NK-92 treated with Interleukin-12 subunit alpha and Interleukin-12 subunit beta, amount 100 ng/mL, for 24 hours (cell line): ENCODE measurements at regions not wholly inside any gene's neighbourhood (a gene's known extent, or its start where the extent isn't known, plus 50 kb on each side); places are given as distances from the start of the nearest gene placed in this dataset.
"Not testable (repeated sequence)": the region's sequence is repeated elsewhere in the genome, so short reads cannot be mapped to it uniquely, and the experiment has no call there.

Experiments used
- DNase-seq: peaks from one replicate; lab custom pipeline; 2025; lab: John Stamatoyannopoulos, UW

DNA sequence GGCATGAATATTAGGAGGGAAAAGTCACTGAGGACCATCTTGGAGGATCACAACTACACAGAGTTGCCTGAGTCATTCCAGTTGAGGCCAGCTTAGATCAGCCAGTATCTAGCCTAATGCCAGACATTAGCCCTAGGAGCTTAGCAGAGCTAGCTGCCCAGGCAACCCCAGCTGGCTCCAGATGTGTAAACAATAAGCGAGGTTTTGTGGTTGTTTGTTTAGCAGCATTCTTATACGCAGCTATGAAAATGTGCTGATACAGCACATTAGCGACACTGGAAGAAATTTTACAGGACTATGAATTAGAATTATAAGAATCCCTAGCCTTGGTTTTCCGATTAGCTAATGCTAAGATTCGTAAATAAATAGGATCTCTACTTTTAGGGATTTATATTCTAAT is 59.3 kb downstream of the BTBD3 start:
- no peak for DNase-seq

DNA sequence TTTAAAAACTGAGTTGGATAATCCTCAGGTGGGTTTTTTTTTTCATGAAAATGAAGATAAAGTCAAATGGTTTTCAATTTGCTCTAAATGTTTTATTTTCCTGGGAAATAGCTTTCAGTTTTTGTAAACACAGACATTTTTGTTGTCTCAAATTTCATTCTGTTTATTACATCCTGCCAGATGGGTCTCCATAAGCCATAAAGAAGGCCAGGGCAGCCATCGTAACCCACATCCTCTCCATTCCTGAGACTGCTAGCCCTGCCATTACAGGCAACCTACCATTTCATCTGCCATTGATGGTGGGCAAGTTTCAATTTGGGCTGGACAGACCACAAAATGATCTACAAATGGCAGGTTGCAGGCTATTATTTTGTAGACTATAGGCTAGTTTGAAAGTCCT is 60.8 kb downstream of the BTBD3 start:
- no peak for DNase-seq

DNA sequence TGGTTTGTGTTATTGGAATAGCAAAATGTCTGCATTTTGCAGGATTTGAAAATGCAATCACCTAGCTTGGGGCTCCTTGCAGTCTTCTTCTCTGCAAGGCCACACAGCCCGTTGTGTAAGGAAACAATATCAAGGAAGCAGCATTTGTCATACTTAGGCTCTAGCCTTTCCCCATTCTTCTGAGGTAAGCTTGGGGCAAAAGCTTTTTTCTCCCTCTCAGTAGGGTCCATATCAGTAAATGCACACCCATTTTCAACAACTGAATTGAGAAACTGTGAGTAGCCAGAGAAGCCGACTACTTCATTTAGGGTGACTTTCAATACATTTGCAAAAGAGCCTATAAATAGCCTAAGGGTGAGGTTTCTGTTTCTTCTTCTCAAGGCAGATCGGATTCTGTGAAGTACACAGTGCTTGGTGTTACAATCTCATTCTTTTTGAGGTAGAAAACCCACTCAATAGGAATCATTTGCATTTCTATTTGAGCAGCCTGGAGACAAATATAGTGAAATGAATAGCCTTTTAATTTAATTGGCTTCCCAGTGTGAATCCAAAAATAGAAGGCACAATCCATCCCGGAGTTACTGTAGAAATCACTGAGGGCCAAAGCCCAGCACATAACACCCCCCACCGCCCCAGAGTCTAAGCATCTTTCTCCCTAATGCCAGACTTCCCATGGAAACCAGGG is 61.8 kb downstream of the BTBD3 start:
- no peak for DNase-seq

DNA sequence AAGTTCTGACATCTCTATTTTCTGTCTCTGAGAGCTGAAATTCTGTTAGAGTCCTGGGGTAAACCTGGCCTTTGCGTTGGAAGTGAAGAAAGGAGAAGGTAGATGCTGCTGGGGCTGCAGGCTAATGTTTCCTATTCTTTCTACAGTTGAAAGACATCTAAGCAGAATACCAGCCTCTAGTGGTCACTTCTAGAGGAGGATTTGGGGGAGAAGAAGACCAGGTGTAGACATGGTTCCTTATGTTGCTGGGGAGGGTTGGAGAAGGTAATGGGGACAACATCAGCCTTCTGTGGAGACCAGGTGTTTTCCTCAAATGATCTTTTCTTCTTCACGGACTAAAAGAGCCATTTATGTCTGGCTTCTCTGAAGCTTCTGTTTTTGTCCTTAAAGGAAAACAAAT is 62.6 kb downstream of the BTBD3 start:
- DNase-seq: no peak

DNA sequence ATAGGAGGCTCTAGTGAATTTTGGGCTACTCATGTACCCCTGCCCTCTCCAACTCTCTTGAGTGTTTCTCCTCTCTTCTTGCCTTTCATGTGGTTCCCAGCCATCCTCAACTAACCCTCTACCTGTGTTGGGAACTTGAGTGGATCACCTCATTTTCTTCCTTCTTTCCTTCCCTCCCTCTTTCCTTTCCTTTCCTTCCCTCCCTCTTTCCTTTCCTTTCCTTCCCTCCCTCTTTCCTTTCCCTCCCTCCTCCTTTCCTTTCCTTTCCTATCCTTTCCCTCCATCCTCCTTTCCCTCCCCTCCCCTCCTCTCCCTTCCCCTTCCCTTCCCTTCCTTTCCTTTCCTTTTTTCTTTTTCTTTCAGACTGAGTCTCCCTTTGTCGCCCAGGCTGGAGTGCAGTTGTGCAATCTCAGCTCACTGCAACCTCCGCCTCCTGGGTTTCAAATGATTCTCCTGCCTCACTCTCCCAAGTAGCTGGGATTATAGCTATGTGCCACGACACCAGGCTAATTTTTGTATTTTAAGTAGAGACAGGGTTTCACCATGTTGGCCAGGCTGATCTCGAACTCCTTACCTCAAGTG is 63.8 kb downstream of the BTBD3 start:
- no peak for DNase-seq

DNA sequence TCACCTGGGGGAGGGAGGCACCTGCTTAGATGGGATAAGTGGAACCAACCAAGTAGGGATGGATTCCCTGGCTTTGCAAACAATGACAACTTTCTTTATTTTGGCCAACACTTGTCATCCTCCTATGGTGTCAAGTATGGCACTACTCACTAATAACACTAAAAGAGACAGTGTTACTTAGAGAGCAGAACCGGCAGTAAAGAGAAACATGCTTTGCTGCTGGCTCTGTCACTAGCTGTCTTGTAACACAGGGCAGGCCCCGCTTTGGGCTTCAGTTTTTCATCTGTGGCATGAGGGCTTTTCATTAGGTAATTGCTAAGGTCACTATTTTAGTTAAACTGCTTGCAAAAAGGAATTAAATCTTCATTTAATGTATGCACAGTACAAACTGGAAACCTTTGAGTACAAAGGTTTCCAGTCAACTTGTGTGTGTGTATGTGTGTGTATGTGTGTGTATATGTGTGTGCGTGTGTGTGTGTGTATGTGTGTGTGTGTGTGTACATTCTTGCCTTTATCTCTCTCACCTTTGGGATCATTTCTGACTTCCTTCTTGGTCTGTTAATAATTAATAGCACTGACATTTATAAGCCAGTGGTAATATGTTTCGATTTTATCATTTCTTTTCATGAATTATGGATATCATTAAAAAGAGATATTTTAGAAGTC is 64.7 kb downstream of the BTBD3 start:
- no peak for DNase-seq

DNA sequence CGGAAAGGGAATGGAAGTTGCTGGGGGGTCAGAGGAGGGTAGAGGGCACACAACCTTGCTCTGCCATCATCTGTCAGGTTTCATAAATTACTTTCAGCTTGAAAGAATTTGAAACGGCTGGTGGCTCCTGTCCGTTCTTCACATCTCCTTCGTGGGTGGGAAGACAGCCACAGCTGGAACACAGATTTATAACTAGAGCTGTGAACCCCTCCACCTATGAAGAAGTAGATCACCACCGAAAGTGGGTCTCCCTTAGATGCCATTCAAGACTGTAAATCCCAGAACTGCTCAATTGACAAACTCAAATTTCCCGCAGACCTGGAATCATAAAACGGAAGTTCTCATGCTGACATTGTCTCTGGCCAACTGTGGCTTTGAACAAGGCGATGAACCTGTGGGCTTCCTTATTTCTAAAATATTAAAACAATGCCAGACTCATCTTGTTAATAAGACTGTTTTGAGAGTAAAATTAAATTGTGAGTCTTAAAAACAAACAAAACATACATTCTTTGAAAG is 65.3 kb downstream of the BTBD3 start:
- DNase-seq: no peak

DNA sequence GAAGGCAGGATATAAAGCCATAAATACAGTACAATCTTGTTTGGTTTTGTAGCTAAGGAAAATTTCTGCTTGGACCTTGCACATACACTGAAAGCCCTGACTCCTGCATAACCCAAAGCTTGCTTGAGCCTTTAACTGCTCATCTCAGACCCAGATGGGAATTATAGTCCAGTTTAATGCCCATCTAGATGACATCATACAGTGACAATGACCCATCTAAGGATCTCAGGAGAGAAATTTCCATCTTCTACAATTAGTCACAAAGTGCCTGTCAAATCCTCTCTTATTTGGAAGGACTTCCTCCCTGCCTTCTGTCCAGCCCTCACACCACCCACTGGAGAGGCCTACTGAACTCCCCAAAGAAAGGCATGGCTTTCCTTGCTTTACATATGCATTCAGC is 69.3 kb downstream of the BTBD3 start:
- DNase-seq: no peak

DNA sequence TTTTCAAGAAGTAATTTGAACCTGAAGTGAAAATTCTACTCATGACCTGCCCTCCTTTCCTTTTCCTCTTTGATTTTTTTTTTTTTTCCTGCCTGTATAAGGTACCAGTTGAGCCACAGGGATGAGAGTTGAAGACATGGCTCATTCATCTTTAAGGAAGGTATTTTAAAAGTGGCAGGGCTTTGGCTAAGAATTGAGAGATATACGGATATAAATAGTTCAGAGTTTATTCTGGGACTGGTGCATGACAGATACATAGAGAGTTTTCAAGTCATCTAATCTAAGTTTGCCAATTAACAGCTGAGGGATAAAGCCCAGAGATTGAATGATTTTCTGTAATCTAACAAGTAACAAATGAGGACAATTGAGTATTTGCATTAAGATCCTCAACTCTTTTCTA is 69.8 kb downstream of the BTBD3 start:
- DNase-seq: no peak

DNA sequence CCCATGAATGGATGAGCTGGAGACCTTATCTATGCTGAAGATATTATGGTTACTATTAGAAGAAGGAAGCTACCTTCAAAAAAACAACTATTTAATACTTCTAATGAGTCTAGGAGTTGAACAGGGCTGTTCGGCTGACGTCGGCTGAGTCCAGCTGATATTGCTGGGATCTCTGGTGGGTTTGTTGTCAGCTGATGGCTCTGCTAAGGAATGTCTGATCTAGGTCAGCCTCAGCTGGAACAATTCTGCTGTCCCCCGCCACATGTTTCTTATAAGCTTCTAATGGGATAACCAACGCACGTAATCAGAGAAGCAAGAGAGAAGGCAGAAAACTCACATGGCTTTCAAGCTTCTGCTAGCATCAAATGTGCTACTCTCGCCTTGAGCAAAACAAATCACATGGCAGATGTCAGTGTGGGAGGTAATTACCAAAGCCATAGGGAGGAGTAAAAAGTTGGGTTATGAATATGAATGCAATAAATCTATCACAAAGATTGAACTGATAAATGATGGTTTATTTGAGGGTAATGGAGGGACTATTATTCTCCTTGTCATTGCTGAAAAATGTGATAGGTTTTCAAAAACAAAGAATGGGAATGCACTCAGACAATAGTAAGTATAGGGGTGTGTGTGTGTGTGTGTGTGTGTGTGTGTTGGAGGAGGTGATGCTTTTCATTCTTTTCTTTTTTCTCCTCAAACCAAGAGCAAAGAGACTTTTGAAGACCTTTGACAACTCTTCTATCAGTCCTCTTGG is 71.5 kb downstream of the BTBD3 start:
- no peak for DNase-seq

DNA sequence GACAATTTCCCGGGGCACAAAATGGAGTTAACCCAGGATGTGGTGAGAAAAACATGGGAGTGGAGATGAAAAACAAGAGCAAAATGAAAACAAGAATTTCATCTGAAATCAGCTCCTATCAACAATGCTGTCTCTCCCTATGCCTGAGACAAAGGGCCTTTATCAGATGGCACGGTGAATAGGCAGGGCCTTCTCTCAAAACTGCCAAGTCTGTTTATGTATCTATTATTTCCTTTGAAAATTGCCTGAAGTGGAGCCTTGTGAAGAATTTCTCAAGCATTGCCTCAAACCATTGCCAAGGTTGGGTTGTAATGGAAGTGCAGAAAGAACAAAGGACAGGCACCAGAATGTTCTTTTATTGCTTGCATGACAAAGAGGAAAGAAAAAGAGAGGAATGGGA is 74.7 kb downstream of the BTBD3 start:
- no peak for DNase-seq

DNA sequence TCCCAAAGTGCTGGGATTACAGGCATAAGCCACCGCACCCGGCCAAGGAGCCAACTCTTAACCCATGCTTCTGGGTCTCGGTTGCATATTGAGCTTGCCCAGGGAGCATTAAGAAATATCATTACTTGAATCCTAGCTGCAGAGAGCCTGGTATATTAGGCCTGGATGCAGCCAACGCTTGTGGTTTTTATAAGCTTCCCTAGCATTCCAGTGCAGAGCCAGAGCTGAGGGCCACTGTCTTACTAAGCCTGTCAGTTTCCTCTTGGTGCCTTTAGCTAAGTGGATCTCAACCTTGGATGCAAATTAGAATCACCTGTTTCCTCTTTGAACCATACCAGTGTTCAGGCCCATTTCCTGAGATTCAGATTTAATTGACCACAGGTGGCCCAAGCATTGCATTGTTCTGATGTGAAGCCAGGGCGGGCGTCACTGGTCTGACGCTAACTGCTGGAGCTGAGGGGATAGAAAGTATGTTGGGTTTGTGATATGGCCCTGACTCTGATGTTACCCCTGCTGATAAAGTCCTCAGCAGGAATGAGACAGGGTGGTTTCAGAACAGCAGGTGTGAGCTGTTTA is 76.3 kb downstream of the BTBD3 start:
- no peak for DNase-seq

DNA sequence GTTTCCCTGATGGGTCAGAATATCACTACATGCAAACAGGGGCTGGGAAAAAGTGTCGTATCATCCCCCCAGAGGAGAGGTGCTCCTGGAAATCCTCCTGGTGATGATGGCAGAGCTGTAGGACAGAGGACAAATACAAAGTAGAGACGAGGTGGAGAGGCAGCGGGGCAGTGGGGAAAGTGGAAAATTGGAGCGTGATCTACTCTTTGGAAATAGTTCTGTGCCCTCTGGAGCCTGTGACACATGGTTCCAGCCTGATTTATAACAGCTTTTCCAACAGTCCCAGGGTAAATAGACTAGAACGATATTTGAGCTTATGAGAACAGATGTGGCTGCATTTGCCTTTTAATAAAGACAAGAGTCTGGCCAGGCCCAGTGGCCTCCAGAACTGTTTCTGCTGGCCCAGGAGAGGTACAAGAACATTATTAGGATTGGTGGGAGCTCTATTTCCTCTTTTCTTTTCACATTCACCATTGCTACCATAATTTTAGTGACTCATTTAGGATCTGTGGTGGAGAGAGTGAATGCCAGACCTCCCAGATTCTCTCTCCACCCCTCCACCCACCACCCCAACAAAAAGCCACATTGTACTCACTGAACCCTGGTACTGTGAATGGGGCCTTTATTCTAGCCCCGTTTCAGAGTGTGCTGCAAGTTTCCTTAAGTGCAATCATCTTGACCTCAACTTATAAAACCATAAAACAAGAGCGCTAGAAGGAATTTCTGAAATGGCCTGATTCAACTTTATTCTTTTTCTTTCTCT is 78.3 kb downstream of the BTBD3 start:
- no peak for DNase-seq

DNA sequence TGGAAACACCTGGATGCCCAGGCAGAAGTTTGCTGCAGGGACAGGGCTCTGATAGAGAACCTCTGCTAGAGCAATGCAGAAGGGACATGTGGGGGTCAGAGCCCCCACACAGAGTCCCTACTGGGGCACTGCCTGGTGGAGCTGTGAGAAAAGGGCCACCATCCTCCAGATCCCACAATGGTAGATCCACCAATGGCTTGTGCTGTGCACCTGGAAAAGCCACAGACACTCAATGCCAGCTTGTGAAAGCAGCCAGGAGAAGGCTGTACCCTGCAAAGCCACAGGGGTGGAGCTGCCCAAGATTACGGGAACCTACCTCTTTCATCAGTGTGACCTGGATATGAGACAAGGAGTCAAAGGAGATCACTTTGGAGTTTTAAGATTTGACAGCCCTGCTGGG is 87.1 kb downstream of the BTBD3 start:
- DNase-seq: not testable (repeated sequence)

DNA sequence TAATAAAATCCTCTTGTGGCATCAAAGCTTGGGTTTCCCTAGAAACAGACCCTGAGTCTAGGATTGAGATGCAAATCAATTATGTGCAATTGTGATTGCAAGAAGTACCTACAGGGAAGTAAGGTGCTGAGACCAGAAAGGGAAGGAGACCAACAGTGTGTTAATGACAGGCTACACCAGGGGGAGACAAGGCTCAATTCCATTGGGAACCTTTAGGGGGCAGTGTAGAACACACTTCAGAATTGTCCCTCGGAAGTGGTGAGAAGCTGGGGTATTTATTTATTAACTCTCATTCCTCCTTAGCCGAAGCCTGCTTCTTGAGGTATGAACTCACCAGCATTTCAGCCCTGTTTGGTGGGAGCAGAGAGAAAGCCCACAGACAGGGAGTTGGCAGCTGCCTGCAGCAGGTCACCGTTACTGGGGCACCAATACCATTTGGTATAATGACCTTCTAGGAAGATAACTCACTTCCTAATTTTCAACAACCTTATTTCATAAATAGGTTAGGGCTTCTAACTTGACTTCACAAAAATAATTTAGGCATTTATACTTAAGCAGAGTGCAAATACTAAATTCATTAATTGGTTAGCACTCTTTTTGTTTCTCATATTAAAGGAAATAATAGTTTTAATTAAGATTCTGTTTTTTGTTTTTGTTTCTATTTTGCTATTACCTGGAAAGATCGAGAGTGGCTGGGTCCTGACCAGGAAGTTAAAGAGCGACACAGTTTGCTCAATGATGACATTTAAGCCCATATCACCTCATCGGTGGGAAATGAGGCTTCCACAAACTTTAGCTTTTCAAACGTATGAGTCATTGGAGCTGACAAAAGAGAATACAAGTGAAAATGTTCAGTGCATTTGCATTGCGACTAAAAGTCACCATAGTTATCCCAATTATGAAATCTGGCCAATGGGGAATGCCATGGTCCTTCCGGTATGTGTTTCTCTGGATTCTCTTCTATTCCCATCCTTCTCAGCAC is 94.8 kb downstream of the BTBD3 start:
- DNase-seq: peak; percentile 34

DNA sequence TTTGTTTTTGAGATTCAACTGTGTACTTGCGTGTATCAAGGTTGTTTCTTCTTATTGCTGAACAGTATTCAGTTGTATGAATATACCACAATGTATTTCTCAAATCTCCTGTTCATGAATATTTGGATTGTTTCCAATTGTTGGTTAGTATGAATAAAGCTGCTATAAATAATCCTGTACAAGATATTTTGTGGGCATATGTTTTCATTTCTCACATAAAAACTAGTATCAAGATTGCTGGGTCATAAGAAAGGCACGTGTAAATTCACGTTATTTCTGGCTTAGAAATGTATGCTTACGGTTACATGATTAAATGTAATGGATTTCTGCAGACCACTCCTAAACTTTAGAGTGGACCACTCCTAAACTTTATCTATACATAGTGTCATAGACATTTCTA is 96.6 kb downstream of the BTBD3 start:
- DNase-seq: no peak

DNA sequence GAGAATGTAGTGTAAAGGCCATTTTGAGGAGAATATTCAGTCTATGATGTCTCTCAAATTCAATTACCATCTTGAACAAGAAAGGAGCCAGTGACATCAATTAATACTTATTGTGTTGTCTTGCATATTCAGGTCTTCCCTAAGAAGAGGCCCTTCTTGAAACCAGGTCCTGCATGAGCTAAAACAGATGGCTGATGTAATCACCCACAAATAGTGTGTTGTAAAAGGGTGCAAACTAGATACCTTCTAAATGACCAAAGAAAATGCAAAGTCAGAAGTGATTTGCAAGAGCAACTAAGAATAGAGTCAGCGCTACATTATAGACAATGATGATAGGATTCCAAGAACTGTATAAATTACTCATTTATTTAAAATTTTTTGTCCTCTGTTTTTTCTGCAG is 97.0 kb downstream of the BTBD3 start:
- no peak for DNase-seq

DNA sequence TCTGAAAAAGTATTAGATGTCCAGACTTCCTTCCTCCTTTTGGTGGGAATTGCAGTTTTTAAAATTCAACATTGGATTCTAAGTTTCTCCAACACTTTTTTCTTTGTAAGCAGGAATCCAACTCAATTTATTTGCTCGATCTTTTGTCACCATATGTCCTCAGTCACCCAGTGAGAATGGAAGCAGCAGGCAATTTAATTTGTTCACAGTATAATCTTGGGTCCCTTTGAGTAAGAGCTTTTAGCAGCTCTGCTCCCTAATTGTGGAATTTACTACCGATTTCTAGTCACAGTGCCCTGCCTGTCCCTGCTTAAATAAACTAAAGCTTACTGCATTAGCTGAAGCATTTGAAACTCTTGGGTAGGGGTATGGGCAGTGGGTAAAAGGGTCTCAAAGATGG is 98.6 kb downstream of the BTBD3 start:
- no peak for DNase-seq

DNA sequence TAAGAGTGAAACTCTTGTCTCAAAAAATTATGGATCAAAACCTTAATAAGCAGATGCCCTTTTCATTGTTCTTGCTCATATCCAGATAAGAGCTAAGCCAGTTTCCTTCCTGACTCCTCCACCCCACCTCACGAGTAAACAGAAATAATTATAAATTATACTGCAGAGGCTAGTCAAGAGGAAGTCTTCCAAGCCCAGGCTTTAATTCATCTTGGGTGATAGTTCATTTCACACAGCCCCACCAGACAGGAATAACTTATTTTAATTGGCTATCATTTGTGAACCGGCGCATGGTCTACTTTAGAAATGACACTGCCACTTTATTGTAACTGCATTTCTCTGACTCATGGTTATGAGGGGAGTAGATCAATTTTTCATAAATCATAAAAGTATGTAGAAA is 102.0 kb downstream of the BTBD3 start:
- no peak for DNase-seq

DNA sequence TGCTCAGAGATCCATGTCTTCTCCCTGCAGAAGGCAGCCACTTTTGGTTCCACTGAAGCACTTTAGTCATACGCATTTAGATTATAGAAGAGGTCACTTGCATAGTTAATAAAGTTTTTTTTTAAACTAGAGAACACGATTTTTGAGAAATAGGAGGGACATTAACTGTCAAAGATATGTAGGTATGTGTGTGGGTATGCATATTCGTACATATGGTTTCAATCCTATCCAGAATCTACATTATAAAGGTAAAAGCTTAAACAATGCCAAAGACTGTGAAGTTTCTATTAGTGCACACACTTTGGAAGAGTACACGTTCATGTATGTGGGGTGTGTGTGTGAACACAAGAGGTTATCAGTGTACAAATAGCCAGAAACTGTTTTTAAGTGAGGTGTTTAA is 103.2 kb downstream of the BTBD3 start:
- DNase-seq: no peak
